H7 (cell line): ENCODE measurements at regions not wholly inside any gene's neighbourhood (a gene's known extent, or its start where the extent isn't known, plus 50 kb on each side); places are given as distances from the start of the nearest gene placed in this dataset.

ENCODE experiments used
- DNase-seq: peaks from one replicate; pipeline ENCODE4 v3.0.0; 2012
- H3K27me3 ChIP-seq: 2 replicates; pipeline ENCODE4 v1.6.0; 2011; ENCODE audit warnings: mild to moderate bottlenecking, low read length; ENCODE audit not compliant: control insufficient read depth, insufficient read depth
- H3K36me3 ChIP-seq: replicated peaks from 2 replicates; pipeline ENCODE4 v1.5.1; 2011; ENCODE audit warnings: low read length; ENCODE audit not compliant: control insufficient read depth, insufficient read depth
- H3K4me3 ChIP-seq: 2 replicates; pipeline ENCODE4 v1.5.1; 2011; ENCODE audit warnings: low read depth, mild to moderate bottlenecking, control low read depth, low read length, moderate library complexity; ENCODE audit not compliant: insufficient read depth

DNA sequence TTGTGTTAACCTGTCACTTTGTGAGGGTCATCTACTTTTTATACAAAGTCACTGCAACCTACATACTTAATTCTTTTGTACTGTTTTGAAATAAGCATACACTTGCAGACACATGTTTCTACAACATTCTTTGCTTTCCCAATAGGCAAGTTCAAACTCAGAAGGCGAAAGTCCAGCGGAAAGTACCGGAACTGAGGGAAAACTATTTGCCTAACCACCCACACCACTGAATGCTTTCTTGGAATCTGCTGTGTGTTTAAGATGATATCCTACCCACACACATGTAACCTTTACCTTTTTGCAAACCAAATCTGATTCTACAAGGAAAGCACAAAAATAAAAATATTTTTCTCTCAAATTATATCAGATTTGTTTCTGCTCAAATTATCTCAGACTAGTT is 139.4 kb upstream of the AGR3 start:
- Histone ChIP-seq H3K36me3 (no peaks in the 10 kb centered on the region), H3K27me3 (no peaks in the 10 kb centered on the region), H3K4me3 (no peak overlapping the region)
- no peak for DNase-seq

DNA sequence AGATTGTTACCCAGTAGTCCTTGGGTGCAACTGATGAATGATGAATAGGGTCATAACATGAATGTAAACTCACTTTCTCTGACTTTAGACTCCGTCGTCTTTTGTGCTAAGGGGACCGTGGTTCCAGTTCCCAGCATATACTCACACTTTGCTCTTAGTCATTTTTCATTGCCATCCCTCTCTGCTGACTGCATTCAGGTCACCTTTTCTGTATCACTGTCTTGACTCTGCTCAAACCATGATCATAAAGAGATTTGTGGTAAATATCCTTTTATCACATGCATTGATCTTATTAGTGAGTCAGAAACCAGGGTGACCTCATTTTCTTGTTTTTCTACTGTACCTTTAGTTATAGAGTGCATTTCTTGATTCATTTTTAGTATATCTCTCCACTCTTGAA is 141.1 kb upstream of the AGR3 start:
- Histone ChIP-seq H3K36me3 (no peaks in the 10 kb centered on the region), H3K27me3 (no peaks in the 10 kb centered on the region), H3K4me3 (no peak overlapping the region)
- no peak for DNase-seq

DNA sequence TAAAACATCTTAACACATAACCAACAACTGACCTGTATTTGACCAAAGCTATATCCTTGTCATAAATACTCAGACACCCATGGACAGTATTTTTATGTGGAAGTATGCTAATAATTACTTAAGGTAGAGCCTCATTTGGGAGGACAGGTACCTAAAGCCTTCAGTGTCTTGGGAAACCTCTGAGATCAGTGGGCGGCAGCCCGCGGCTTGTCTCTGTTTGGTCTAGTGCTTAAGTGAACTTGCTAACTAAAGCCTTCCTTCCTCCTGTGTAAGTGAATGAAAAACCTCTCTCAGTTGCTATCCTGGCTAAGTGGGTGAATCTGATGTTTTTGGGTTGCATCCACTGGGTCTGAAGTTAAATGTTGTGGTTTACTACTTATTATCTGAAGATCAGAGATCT is 144.5 kb upstream of the AGR3 start:
- no peak for DNase-seq

DNA sequence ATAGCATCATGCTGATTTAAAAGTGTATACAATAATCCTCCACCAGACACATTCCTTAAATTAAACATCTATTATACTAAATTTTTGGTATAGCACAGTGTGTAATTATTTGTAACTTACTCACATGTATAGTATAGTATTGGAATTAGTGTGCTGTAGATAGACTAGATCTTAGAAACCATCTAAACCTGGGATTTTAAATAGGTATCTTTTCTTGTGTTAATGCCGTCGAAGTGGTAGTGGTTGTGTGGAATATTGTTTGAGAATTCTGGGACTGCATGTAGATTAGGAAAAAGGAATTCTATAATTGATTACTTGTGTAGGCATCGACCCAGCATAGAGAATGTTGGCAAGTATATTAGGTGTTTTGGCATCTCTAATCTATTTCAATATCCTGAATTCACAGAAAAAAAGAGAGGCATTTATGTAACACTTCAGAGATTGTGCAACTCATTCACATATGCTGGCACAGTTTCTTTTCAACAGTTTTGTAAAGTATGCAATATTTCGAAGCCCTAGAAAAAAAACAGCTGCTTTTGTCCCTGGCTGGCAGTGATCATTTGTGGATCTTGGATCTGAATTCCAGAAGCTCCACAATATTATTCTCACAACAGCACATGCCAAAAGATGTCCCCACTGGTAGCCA is 145.5 kb upstream of the AGR3 start:
- DNase-seq: no peak
- Histone ChIP-seq H3K4me3 (no peak overlapping the region), H3K36me3 (no peaks in the 10 kb centered on the region), H3K27me3 (no peaks in the 10 kb centered on the region)

More for the DNA sequence above, 144.5 kb upstream of the AGR3 start:
- no peaks in the 10 kb centered on the region for H3K27me3 ChIP-seq
- no peak overlapping the region for H3K4me3 ChIP-seq
- no peaks in the 10 kb centered on the region for H3K36me3 ChIP-seq

DNA sequence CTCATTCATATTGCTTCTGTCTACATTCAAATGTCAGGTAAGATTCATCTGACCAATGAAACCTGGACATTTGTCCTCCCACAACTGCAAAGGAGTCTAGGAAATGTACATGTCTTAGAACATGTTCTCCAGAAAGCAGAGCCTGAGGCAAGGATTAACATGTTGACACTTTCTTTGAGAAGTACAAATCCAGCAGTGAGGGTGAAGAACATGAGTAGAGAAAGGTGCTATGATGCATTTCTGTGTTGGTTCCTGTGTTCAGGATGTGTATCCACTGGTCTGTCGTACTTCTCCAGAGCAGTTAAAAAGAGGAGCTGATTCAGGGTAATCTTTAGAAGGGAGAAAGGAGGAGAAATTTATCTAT is 146.0 kb upstream of the AGR3 start:
- H3K27me3 ChIP-seq: no peaks in the 10 kb centered on the region
- H3K36me3 ChIP-seq: no peaks in the 10 kb centered on the region
- H3K4me3 ChIP-seq: no peak overlapping the region
- no peak for DNase-seq

DNA sequence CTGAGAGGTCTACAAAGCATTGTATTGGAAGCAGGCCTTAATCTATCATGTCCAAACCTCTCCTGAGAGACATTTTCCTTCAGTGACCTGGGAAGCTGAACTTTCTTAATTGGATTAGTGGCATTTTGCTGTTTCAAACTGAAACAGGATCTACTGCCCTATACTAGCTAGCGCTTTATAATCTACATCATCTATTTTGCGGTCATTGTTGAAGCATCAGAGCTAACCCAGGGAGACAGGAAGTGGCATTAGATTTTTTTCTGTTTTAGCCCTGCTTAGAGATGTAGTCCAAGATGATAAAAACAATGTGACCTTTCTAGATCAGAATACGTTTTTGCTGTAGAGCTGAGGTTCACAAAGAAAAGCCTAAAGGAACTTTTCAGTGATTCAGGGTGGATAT is 147.4 kb upstream of the AGR3 start:
- Histone ChIP-seq H3K36me3 (no peaks in the 10 kb centered on the region), H3K4me3 (no peak overlapping the region), H3K27me3 (no peaks in the 10 kb centered on the region)
- DNase-seq: no peak

DNA sequence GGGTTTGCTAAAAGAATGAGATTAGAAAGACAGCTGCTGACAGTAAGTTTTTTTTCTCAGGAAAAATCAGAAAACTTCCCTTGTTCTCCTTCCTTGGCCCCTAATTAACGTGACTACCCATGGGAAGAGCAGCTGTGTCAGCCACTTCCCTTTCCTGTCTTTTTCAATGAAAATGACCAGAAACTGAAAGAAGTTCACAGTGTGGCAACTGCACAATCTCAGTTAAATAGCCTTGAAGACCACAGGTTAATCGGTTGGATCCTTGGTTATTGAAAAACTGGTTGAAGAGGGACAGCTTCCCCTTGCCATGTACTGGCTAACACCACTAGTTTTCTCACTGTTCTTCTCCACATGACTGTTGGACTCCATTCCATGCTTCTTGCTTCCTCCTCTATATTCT is 148.8 kb upstream of the AGR3 start:
- no peak overlapping the region for H3K4me3 ChIP-seq
- H3K27me3 ChIP-seq: no peaks in the 10 kb centered on the region
- DNase-seq: no peak
- no peaks in the 10 kb centered on the region for H3K36me3 ChIP-seq

DNA sequence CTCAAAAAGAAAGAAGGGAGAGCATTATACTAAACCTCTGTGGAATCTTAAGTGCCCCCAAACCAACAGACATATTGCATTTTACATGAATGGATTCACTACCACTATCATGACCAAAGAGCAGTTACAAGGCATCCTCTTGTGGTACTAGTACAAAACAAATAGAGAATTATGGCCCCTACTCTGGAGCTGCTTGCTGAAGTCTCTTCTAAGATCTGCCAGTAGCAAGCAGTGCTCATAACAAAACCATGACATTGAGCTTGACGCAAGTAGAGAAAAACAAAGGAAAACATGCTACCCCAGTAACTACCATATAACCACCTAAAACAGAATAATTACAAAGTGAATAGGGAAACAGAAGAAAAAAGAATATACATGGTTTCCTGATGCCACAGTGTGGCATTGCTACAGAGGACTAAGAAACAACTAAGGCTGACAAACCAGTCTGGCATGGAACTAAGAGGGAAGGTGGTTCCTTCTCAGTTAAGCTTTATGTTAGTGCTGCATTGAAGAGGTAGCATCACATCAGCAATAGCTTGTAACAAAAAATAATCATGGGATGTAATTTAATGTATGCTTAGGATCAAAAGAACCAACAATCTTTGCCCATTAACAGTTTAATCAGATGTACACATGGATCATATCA is 150.2 kb upstream of the AGR3 start:
- DNase-seq: no peak
- no peaks in the 10 kb centered on the region for H3K27me3 ChIP-seq
- H3K36me3 ChIP-seq: no peaks in the 10 kb centered on the region
- no peak overlapping the region for H3K4me3 ChIP-seq

DNA sequence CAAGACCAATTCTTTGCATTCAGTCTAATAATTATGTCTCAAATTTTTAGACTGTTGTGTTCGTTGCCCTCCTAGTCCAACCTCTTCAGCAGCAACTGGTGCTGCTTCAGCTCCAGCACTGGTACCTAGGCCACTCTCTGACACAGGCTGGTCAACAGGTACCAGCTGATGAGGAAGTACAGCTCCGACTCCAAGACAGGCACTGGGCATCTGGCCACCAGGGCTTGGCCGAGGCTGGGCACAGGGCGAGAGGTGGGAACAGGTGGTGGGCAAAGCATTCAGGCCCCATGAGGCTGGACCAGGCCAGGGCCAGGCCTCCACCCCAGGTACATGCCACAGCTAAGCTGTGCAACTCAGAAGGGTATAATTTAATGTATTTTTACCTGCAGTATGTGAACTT is 151.5 kb upstream of the AGR3 start:
- Histone ChIP-seq H3K36me3 (no peaks in the 10 kb centered on the region), H3K27me3 (no peaks in the 10 kb centered on the region), H3K4me3 (no peak overlapping the region)
- DNase-seq: no peak

DNA sequence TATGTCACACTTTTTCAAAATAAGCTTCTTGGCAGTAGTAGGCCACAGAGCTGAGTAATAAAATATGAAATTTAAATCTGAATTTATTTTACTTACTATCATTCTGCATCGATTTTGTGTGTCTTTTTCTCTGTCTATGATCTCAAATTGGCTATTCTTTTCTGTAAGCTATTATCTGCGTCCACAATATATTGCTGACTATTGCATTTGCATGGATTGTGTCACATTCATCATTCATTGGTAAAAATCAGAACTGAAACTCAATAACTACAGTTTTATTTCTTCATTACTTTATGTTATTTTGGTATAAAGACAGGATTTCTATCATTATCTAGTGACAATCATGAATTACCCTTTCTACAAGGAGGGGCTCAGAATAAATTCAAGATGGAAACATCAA is 154.8 kb upstream of the AGR3 start:
- Histone ChIP-seq H3K36me3 (no peaks in the 10 kb centered on the region), H3K27me3 (no peaks in the 10 kb centered on the region), H3K4me3 (no peak overlapping the region)
- DNase-seq: no peak

DNA sequence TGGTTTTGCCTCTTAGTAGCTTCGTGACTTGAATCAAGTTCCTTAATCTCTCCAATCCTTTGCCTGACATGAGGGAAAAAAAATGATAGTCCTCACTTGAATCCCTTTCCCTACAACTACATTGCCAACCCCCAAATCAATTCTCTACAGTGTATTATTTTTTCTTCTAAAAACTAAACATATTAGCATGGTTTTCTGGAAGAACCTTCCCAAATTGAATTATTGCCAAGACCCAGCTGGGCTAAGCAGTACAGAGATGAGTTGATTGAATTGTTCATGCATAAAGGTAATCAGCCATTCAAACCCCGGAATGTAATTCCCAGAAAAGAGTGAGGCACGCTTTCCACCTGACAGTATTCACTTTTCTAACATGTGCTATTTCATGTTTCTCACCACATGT is 155.6 kb upstream of the AGR3 start:
- Histone ChIP-seq H3K27me3 (no peaks in the 10 kb centered on the region), H3K4me3 (no peak overlapping the region), H3K36me3 (no peaks in the 10 kb centered on the region)
- no peak for DNase-seq

DNA sequence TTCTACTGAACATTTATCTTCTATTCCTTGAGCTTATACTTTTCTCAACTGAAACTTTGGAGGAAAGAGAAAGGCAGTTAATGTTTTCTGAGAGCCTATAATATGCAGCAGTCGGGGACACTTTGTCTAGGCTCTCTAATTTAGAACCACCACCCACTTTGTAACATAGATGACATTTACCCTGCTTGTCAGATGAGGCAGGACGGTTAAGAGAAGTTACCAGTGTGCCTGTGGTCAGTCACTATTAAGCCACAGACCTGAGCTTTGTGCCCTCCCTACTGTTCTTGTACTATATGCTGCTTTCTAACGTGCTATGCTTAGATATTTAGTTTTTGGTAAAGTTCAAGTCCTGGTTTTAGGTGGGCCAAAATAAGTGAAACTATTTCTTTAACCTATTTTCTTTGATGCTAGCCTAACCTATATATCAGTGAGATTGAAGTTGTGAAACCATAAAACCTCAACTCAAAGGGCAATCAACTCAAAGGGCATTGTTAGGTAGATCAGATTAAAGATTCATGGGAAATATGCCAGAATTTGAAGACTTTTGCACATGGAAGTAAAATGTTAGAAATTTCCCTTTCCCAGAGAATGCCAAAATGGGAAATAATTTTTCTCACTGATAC is 156.5 kb upstream of the AGR3 start:
- H3K27me3 ChIP-seq: no peaks in the 10 kb centered on the region
- no peak for DNase-seq
- no peak overlapping the region for H3K4me3 ChIP-seq
- H3K36me3 ChIP-seq: no peaks in the 10 kb centered on the region

DNA sequence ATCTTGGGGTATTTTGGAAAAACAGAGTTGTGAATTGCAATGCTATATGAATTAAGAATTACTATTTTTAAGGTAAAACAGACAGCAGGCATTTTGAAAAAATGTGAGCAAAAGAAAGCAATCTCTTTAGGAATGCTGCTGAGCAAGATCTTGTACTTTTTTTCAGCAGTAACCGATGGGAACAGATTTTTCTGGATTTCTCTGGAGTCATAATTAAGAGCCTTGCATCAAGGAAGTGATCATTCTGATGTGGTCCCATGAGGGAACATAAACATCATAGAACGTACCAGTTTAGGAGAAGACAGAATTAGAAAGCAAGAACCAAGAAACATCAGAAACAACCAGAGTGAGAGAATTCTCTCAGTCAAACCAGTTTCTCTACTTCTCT is 157.0 kb upstream of the AGR3 start:
- Histone ChIP-seq H3K4me3 (no peak overlapping the region), H3K27me3 (no peaks in the 10 kb centered on the region), H3K36me3 (no peaks in the 10 kb centered on the region)
- no peak for DNase-seq

DNA sequence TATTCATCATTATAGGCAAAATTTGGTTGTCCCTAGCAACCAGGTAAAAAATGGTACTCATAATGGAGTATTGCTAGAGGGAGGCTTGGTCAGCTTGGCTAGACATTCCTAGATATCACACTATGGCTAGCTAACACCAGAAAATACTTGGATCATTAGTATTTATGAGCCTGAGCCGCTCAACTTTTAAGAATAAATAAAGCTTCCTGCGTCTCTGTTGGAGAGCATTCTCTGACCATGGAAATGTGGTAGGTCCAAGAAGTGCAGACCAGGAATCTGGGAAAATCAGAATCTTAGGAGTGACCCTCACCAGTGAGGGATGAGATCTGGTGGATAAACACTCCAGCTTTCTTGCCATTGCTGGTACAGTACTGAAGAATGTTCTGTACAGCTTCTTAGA is 157.6 kb upstream of the AGR3 start:
- Histone ChIP-seq H3K4me3 (no peak overlapping the region), H3K36me3 (no peaks in the 10 kb centered on the region), H3K27me3 (no peaks in the 10 kb centered on the region)
- DNase-seq: no peak

DNA sequence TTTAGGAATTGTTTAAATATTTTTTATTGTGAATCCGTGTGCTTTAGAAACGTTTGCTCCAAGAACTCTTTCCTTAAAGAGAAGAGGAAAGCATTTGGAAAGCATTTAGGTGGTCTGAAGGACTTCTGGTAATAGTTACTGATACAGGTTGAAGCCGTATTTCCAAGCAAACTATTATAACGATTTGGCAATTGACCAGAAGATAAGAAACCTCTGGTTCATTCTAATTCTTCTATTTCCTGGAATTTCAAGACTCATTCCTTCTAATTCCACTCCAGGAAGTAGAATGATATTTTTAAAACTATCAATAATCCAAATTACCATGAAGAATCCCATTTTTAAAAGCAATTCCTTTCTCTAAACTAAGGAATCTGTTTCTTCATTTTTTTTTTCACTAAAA is 158.9 kb upstream of the AGR3 start:
- Histone ChIP-seq H3K36me3 (no peaks in the 10 kb centered on the region), H3K27me3 (no peaks in the 10 kb centered on the region), H3K4me3 (no peak overlapping the region)
- DNase-seq: no peak
